ENCODE measurements at regions not wholly inside any gene's neighbourhood (a gene's known extent, or its start where the extent isn't known, plus 50 kb on each side); places are given as distances from the start of the nearest gene placed in this dataset.
"Not testable (repeated sequence)": the region's sequence is repeated elsewhere in the genome, so short reads cannot be mapped to it uniquely, and the experiment has no call there.

DNA sequence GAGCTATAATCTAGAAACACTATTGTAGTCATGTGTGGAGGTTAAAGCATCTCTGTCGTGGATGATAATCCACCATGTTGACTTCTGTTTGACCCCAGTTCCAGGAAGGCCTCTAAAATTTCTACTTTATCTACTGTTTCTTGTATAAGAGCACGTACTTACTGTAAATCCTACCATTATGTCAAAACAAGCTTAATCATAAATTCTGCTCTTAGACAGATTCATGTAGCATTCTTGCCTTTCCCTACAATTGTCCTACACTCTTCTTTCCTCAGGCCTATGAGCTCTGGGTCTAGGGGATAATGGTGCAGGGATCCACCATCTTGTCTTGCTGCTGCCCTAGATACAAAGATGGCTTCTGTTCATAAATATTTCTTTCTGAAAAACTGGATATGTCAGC is 2594.3 kb downstream of the ARAP2 start:
- peak; percentile 35 for FAIRE-seq
- DNase-seq (ENCODE audit: low spot score), result no peak

- FAIRE-seq (no peak), DNase-seq (ENCODE audit: low spot score) (no peak)
These were observed 2585.3 kb downstream of the ARAP2 start for GRCh38 chr4:33658971-33659370.

GRCh38 chr4:33661636-33662035 is 2582.7 kb downstream of the ARAP2 start:
- no peak for DNase-seq (ENCODE audit: low spot score)
- no peak for FAIRE-seq

- DNase-seq (ENCODE audit: low spot score), result no peak
- no peak for FAIRE-seq
These were observed 2558.4 kb downstream of the ARAP2 start for GRCh38 chr4:33685939-33686338.

- DNase-seq (ENCODE audit: low spot score) (no peak), FAIRE-seq (no peak)
These were observed 2548.3 kb downstream of the ARAP2 start for GRCh38 chr4:33696041-33696440.

GRCh38 chr4:33696586-33696985 is 2547.7 kb downstream of the ARAP2 start:
- no peak for FAIRE-seq

GRCh38 chr4:33709247-33709646 is 2535.1 kb downstream of the ARAP2 start:
- peak; percentile 6 for DNase-seq (ENCODE audit: low spot score)
- no peak for FAIRE-seq

More at GRCh38 chr4:33696586-33696985, 2547.7 kb downstream of the ARAP2 start:
- DNase-seq (ENCODE audit: low spot score), result no peak

GRCh38 chr4:33711826-33712225 is 2532.5 kb downstream of the ARAP2 start:
- FAIRE-seq (no peak), DNase-seq (ENCODE audit: low spot score) (no peak)

DNA sequence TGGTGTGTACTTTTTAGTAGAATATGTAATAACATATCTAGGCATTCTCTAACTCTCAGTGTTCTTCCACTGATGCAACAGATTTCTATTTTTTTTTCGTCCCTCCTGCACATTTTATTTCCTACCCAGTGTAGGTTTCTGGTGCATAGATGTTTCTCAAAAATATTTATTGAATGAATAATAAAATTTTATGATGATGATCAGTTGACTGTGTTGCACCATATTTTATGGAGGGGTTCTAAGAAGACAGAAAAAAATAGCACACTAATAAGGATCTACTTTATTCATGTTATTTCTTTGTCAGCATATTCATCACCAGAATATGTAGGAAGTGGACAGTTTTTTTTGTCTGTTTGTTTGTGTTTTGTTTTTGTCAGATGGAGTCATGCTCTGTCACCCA is 2529.3 kb downstream of the ARAP2 start:
- FAIRE-seq, result no peak
- no peak for DNase-seq (ENCODE audit: low spot score)

DNA sequence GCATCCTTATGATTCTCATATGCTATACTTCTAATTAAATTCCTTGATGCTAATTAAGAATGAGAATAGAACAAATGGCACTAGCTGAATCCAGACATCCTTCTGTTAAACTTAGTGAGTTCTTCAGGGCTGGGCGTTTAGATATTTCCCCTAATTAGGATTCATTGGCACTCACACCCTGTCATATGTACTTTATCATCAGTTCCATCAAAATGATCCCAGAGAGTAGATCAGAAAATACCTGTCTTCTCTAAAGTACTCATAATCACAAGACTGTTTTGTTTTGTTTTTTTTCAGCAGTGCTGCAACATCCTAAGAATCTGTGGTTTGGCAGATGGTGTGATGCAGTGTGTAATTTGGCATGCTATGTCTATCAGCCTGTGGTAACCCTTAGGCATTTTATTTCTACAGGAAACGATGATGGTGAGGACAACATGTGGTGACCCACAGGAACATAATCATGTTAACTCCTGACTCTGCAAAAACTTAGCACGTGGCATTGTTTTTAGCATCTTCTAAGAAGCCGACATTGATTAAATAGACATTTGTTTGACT is 2528.4 kb downstream of the ARAP2 start:
- FAIRE-seq (no peak), DNase-seq (ENCODE audit: low spot score) (peak; percentile 65)

GRCh38 chr4:33722254-33722653 is 2522.1 kb downstream of the ARAP2 start:
- DNase-seq (ENCODE audit: low spot score), result no peak
- FAIRE-seq, result no peak

DNA sequence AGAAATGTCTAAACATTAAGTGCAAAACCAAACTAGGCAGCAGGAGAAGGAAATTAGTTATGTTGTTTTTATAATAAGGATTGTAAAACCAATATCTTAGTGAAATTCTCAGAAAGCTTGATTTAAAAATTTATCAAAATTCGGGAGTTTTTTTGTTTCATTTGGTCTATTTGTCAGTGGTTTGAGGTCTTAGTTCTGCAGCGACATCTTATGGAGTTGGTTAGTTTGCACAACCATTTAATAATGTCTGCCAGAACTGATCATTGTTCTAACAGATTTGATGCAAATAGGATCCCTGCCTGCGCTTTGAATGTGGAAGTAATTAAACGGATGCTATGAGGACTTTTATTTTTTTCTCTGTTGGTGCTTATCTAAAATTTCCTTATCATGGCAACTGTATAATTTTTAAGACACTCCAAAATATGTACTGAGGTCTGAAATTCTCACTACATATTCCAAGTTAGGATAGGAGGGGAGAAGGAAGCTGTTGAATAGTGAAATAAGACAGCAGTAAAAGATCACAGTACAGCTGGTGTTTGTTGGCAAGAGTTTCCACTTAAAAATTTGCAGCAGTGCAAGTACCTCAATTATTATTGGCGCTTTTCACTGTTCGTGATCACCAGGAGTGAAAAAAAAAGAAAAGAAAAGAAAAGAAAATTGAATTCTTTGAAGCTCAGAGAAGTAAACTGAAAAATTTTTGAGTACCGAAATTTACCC is 2521.4 kb downstream of the ARAP2 start:
- FAIRE-seq (no peak), DNase-seq (ENCODE audit: low spot score) (no peak)

DNA sequence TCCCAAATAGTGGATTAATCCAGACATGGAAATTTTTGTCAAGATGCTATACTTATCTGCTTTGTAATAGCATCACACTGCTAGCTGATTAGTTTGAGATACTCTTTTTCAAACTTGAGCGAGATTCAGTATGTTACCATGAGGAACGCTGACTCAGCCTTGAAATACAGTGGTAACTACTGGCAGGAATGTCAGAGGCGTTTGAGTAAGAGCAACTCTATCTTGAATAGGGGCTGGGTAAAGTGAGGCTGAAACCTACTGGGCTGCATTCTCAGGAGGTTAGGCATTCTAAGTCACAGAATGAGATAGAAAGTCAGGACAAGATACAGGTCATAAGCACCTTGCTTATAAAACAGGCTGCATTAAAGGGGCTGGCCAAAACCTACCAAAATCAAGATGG is 2519.6 kb downstream of the ARAP2 start:
- FAIRE-seq (no peak), DNase-seq (ENCODE audit: low spot score) (no peak)

DNA sequence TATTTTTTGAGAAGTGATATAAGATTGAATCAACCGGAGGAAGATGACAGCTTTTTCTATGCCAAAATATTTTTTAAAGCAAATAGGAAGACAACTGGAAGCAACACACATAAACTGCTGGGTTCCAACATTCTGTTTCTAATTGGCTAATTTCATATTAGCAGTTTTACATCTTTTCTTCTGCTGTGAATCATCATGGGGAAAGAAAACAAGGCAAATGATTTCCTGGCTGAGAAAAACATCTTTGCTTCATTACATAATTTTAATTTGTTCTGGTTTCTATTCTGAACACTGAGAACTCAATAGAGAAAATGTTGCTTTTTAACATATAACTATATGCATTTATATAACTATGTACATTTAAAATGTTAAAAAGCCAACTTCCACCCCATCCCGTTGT is 2518.5 kb downstream of the ARAP2 start:
- no peak for DNase-seq (ENCODE audit: low spot score)
- FAIRE-seq, result no peak

DNA sequence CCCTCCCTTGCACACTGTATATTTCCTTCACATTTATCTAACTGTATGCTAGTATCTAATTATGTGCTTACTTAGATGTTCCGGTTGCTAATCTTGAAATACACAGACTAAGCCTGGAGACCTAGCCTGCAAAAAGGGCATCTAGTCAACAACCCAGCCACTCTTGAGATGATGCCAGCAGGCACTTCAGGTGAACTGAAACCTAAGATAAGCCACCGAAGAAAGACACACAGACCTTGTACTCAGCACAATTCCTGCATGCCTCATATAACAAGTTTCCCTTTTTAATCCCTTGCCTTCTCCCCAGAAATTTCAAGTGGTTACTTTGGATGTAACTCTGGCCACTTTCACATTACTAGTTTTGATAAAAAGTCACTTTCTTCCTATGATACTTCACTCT is 2506.6 kb downstream of the ARAP2 start:
- FAIRE-seq, result no peak
- no peak for DNase-seq (ENCODE audit: low spot score)

DNA sequence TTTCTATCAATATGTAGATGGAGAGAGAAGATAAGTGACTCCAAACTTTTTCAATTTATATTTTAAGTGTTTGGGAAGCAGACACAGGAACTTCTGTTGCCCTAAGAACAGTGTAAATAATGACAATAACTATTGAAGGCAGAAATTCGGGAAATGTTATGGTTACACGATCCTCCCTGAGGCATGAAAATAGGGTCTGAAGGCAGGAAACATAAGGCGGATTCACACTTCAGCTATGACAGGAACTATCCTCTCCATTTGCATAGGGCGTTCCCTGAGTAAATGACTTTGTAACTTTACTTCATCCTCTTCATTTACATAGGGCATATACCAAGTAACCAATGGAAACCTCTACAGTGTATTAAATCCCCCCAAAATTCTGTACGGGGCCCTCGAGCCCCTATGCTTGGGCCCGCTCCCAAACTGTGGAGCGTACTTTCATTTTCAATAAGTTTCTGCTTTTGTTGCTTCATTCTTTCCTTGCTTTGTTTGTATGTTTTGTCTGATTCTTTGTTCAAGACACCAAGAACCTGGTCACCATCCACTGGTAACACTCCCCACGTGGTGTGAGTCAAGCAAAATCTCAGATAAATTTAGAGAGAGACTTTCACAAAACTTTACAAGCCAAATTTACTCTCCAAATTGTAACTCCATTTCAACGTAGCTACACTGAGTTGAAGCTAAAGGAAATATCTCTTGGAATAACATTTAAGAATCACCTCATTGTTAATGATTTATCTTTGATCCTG is 2504.3 kb downstream of the ARAP2 start:
- no peak for FAIRE-seq

GRCh38 chr4:33740871-33741270 is 2503.4 kb downstream of the ARAP2 start:
- not testable (repeated sequence) for DNase-seq (ENCODE audit: low spot score); FAIRE-seq

More for the DNA sequence above, 2504.3 kb downstream of the ARAP2 start:
- DNase-seq (ENCODE audit: low spot score), result no peak

DNA sequence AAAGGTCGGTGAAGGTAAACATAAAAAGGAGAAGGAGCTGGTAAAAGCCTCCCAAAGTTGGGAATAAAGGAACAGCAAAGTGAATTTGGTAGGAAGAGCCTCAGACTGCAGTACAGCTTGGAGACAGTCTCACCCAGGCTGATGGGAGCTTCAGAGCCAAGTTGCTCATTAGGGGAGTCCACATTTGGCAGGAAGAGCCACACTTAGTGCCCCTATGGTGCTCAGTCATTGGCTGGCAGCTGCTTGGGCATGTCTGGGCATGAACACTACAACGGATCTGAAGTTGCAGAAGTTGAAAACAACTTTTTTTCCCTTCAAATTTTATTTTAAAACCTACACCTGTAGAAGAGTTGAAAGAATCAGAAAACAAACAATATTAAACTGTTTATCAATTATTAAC is 2497.3 kb downstream of the ARAP2 start:
- no peak for FAIRE-seq
- peak; percentile 13 for DNase-seq (ENCODE audit: low spot score)

- DNase-seq (ENCODE audit: low spot score) (no peak), FAIRE-seq (no peak)
These were observed 2493.3 kb downstream of the ARAP2 start for GRCh38 chr4:33751050-33751449.

DNA sequence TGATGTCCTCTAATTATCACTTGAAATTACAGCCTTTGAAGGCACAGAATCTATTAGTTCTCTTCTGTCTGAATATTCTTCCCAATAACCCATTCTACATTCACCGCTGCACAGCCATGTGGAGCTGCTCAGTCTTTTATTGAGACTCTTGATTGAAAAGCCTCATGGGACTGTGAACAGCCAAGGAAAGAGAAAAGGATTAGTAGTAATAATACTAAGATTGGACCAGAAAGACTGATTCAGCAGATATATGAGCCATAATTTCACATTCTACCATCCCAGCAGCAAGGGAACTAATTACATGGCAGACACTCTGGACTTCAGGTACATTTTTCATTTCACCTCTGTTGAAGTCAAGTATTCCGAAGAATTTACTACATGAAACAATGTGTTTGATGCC is 2471.7 kb downstream of the ARAP2 start:
- FAIRE-seq, result no peak
- DNase-seq (ENCODE audit: low spot score), result no peak

DNA sequence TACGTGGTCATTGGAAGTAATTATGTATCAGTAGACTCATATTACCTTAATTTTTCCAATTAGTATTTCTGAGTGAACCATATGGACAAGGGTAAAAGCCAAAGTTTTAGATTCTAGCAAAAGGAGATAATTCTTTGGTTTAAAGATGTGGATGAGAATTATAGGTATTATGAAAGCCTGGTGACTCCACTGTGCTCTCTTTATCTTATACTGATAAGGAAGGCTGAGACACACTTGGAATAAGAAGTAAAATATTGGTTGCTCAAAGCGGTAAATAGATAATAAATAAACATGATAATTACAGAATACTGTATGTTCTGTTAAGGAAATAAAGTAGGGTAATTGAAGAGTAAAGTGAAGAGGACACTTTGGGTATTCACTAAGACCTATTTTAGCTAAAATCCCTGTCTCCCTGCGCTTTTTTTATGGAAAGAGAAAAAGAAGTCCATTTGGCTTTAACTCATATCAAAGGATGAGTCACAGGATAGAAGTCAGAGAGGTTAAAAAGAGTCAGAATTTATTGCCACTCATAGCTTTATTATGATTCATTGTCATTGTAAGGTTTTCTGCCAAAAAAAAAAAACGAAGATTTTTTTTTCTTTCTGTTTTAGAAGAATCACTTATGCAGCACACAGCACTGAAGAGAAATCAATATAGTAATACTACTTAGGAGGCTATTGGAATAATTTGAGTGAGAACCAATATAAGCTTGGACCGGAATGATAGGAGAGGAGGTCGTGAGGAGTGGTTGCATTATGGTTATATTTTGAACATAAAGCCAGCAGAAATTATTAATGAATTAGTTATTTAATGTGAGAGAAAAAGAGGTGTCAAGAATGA is 2463.1 kb downstream of the ARAP2 start:
- FAIRE-seq, result no peak
- peak; percentile 41 for DNase-seq (ENCODE audit: low spot score)

- no peak for DNase-seq (ENCODE audit: low spot score)
- no peak for FAIRE-seq
These were observed 2458.5 kb downstream of the ARAP2 start for GRCh38 chr4:33785843-33786242.

All from urothelium cell line (cell line).